ENCODE measurements at regions not wholly inside any gene's neighbourhood (a gene's known extent, or its start where the extent isn't known, plus 50 kb on each side); places are given as distances from the start of the nearest gene placed in this dataset.

DNA sequence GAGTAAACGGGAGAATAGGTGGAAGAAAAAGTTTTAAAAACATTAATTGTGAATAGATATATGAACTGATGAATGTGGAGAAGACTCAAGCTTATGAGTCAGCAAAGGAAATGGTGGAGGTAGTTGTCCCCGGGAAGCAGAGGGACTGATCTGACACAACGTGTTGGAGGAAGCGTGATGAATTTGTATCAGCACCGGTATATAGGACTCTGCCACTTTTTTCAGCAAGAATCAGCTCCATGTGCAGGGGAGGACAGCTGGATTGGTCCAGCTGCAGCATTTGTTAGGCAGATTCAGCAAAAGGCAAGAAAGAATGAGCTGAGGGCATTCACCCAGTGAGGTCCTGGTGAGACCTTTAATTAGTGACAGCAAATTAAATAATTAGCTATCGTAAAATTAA, 276.0 kb downstream of the TENT4A start:
- no peak for TF ChIP-seq EZH2 (IDR thresholded peaks at IDR 0.05)
- TF ChIP-seq POLR2AphosphoS5 (IDR thresholded peaks at IDR 0.05; ENCODE audit: borderline replicate concordance, low read depth, low read length) = no peak
